ENCODE measurements at regions not wholly inside any gene's neighbourhood (a gene's known extent, or its start where the extent isn't known, plus 50 kb on each side); places are given as distances from the start of the nearest gene placed in this dataset.

GRCh38 chrX:88526385-88526784, 220.6 kb upstream of the CPXCR1 start:
- no peak for FAIRE-seq

GRCh38 chrX:88558421-88558820, 188.6 kb upstream of the CPXCR1 start:
- no peak for FAIRE-seq

GRCh38 chrX:88560673-88561330, 186.2 kb upstream of the CPXCR1 start:
- FAIRE-seq: no peak

DNA sequence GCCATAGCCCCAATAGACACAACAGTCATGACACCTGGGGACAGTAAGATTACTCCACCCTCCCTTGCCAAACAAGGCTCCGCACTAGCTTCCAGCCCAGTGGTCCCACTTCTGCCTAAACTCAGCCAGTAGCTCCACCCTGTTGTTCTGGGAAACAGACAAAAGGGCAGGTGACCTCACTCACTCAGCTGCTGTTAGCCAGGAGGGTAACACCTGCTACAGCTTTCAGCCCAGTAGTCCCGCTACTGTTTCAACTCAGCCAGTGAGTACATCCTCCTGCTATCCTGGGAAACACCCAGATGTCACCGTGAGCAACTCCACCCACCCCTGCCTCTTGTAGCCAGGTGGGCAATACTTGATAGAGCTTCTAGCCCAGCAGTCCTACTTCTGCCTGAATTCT, 162.7 kb upstream of the CPXCR1 start:
- no peak for FAIRE-seq

GRCh38 chrX:88586317-88586716, 160.7 kb upstream of the CPXCR1 start:
- FAIRE-seq: no peak

DNA sequence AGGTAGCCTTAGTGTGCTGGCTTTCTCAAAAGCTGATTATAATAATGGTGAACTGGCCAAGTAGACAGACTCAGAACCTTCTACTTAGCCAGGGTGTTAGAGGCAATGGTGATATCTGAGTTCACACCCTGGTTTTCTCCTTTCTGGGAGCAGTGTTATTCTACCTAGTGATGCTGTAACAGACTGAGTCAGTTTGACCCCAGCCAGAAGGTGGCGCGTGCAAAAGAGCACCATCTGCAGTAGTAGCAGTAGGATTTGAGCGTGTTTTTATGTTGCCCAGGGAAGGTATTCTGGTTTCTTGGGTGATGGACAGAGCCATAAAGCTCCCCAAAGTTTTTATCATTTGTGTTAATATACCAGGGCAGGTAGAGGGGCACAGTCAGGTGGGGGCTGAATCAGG, 143.8 kb upstream of the CPXCR1 start:
- FAIRE-seq: no peak

DNA sequence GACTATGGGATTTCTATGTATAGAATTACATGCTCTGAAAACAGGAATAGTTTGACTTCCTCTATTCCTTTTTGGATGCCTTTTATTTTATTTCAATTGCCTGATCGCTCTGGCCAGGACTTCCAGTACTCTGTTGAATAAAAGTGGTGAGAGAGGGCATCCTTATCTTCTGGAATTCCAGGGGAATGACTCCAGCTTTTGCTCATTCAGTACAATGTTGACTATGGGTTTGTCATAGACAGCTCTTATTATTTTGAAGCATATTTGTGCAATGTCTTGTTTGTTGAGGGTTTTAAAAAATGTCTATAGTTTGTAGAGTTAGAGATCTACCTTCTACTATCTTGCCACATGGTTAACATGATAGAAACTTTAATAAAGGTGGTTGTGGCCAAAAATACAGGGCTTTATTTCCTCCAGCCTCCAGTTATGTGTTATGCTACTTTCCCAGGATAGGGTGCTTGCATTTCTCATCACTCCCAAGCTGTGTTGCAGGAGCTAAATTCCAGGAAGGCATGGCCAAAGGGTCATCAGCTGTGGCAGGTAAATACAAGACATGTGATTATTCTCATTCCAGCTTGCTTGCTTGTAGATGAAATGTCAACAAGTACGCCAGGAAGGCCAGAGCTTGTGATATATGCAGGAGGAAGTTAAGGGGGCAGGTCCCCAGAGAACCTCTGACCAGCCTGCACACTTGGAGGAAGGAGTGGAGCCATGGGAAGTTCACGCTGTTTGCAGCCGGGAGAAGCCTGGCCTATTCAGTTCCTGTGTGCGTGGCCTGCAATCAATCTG, 142.4 kb upstream of the CPXCR1 start:
- no peak for FAIRE-seq

DNA sequence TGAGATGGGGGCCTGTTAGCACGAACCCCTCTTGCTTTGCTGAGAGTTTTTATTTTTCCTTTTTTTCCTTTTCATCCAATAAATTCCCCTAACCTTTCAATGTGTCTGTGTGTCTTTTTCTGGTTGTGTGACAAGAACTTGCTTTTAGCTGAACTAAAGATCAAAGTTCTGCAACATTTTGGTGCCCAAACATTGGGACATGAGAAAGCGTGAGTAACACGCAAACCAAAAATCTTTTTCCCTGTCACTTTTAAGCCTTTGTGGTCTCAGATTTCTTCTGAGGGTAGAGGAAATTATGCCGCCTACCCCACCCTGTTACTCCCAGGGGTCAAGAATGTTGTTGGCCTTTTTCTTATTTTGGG, 141.8 kb upstream of the CPXCR1 start:
- FAIRE-seq: no peak

DNA sequence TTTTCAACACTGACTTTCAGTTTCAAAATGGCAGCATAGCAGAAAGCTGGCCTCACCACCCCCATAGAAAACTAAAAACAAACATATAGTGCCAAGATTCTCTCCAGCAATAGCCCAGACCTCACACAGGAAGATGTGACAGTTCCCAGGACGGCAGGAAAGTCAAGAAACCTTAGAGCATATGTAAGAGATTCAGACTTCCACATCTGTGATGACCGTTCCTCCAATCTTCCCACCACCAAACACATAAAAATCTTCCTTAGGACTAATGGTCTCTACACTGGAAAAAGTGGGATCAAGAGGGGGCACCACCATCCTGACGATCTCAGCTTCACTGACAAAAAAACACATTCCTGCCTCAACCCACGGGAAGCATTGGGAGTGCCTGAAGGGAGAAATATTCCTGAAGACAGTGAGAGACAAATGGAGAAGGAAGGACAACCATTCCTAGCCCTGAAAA, 134.1 kb upstream of the CPXCR1 start:
- FAIRE-seq: no peak

DNA sequence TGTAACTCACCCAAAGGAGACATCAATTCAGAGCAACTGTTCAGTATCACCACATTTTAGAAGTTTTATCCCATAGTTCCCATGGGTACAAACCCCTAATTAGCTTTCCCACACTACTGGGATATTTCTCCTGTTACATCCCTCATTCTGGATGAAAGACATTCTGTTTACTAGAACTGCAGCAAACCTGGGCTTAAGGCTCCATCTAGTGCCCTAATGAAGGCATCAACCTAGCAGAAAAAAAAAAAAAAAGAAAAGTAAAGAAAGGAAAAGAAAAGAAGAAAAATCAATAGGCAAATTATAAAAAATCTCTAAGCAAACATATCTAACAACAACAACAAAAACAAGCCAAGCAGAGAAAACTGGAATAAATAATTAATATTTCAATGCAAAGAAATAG, 133.7 kb upstream of the CPXCR1 start:
- FAIRE-seq: peak; percentile 46

DNA sequence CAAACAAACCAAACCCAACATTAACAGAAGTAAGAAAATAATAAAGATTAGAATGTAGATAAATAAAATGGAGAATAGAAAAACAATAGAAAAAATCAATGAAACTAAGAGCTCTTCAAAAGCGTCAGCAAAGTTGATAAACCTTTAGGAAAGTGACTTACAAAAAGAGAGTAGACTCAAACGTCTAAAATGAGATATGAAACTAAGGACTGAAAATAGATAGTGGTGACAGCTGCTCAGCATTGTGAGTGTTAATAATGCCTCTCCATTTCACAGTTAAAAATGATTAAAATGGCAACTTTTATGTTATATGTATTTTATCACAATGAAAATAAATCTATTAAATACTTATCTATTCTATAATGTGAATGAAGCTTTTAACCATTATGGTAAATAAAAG, 125.7 kb upstream of the CPXCR1 start:
- FAIRE-seq: no peak

DNA sequence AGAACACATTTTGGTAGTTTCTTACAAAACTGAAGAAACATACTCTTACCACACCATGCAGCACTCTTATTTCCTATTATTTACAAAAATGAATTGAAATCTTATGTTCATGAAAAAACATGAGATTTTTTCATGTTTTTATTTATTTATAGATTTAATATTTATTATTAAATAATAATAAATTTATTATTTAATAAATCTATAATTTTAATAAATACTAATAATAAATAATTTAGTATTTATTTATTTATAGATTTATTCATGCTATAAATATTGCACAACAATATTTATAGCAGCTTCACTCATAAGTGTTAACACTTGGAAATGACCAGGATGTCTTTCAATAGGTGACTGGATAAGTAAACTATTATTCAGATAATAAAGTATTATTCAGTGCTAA, 91.6 kb upstream of the CPXCR1 start:
- peak; percentile 70 for FAIRE-seq

- FAIRE-seq: no peak
These were observed 86.2 kb upstream of the CPXCR1 start for GRCh38 chrX:88660836-88661235.

DNA sequence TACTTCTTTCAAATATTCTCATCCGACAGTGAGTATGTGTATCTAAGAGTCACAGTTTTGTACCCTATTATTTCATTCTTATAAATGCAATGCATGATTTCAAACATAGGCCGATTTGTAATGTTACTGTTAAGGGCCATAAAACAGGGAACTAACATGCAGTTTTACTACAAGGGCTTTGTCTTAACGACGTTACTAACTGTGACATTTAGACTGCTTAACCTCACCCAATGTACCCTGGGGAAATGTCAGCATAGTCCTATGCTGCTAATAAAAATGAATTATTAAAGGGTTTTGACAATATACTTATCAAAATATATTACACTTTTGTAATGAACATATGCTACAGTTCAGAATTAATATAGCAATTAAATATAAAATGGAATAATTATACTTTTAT, 74.8 kb upstream of the CPXCR1 start:
- FAIRE-seq: no peak
